Colon (tissue), 2 donors: ENCODE measurements at regions not wholly inside any gene's neighbourhood (a gene's known extent, or its start where the extent isn't known, plus 50 kb on each side); places are given as distances from the start of the nearest gene placed in this dataset.

ENCODE experiments used
- FAIRE-seq: peaks from 2 replicates; lab custom pipeline; 2012; peaks lifted over from hg19 to GRCh38; lab: Jason Lieb, UNC
- donor health status: control.
- donor health status: control.

DNA sequence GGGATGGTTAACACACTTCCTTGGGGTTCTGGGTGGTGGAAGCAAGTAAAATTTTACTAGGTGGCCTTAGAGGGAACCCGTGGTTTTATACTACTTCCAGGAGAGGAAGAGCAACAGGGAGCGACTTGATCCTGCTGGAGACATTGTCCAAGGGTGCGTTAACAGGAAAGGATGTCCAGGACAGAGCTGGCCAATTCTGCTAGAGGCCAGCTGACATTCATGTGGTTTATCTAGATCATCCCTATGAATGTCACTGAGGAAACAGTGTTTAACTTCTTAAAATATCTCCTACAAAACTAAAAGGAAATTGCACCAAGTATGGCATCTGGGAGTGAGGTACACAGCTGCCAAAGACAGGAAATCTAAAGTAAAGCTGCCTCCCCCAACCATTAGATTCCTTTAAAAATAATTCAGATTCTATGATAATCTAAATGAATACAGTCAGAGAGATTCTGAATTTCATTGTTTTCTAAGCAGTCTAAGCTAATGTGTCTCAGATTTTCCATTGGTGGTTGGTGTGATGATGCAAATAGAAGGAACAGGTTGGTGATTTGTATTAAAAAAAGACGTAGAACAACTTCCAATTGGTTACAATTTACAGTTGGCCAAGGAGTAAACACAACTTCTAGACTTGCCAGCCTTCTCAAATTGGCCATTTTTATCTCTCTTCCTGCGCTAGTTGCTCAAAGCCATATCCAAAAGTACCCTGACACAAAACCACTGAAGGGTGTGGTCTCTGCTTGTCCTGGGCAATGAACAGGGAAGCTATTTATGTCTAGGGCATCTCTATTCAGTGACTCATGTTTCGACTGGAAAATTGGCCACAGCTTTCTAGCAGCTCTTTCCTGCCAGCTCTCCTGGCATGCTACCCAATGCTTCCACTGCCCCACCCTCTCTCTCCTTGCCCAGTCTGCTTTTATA, 574.7 kb upstream of the MEF2C start:
- FAIRE-seq = no peak

GRCh38 chr5:89452081-89452480, 569.1 kb upstream of the MEF2C start:
- no peak for FAIRE-seq

GRCh38 chr5:89451263-89451662, 568.3 kb upstream of the MEF2C start:
- no peak for FAIRE-seq

GRCh38 chr5:89450149-89450538, 567.2 kb upstream of the MEF2C start:
- FAIRE-seq = no peak

GRCh38 chr5:89449392-89450148, 566.6 kb upstream of the MEF2C start:
- FAIRE-seq = peak; percentile 60

- no peak for FAIRE-seq
Observed at GRCh38 chr5:89447027-89447426, 564.0 kb upstream of the MEF2C start.

DNA sequence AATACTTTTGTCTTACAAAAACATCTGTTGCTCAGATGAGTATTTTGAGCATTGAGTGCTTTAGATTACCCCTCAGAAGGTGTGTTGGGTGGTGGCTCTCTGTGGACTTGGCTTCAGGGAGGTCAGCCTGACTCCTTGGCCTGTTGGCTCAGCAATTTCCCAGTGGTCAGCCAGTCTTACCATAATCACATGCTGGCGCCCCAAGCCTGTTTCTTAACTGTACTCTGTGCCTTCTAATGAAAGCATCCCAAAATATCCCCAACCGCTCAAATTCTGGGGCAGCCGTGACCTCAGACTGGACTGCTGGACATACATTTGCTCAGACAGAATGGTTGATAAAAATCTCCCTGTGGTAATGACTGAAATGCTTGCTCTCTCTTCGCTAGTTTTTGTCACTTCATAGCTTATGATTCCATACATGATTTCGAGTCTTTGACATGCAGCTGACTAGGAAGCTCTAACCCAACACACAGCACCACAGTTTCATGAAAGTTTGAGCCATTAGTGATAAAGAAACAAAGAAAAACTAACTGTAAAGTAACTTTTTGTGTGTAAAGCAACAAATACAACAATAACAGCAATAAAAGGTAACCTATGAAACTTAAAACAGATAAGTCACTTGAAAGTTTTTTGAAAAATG, 562.2 kb upstream of the MEF2C start:
- FAIRE-seq = no peak

DNA sequence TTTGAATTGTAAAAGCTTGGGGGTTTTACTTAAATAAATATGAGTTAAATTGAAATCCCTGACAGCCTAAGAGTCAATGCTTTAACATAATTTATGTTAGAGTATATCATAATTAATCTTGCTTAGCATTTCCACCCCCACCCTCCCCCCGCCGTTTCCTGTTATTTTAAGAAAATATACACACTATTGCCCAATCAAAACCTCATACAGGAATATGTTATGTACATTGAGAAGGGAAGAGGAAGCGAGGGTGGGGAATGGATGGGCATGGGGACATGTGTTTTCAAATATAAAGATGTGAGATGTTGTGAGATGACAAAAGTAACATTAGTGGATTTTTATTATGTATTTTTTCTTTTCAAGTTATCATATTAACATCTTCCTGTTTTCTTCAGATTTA, 561.1 kb upstream of the MEF2C start:
- no peak for FAIRE-seq

DNA sequence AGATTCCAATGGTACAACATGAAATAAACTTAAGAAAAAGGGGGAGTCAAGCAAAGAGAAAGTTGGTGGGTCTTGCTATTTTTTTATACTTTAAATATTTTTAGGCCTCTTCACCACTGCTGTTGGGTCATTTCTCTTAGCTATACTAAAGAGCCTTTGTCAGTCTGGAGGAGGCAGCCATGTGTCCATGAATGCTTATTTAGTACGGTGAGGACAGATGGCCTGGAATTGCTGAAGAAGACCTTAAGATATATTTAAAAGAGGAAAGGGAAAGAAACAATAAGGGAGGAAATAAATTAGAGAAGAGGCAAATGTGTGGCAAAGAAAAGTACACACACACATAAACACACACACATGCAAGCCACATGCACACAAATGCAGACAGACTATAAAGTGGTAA, 560.5 kb upstream of the MEF2C start:
- no peak for FAIRE-seq

DNA sequence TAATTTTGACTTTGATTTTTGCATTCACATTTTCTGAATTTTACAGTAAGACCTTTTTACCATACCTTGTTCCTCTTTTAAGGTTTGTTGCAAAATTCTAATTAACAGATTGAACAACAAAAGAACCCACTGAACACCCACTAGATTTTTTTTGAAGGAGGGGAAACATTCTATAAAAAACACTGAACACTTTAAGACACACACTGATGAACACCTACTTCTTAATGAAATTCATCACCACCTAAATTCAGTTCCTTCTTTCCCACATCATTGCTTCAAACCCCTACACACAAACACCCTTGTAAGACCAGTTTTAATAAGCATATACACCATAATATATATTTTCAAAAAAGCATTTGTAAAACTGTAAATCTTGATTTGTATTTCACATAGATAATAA, 559.0 kb upstream of the MEF2C start:
- FAIRE-seq = no peak

GRCh38 chr5:89440670-89441069, 557.7 kb upstream of the MEF2C start:
- FAIRE-seq = no peak

GRCh38 chr5:89437450-89438435, 554.8 kb upstream of the MEF2C start:
- FAIRE-seq = no peak

GRCh38 chr5:89436464-89436863, 553.5 kb upstream of the MEF2C start:
- FAIRE-seq = no peak

DNA sequence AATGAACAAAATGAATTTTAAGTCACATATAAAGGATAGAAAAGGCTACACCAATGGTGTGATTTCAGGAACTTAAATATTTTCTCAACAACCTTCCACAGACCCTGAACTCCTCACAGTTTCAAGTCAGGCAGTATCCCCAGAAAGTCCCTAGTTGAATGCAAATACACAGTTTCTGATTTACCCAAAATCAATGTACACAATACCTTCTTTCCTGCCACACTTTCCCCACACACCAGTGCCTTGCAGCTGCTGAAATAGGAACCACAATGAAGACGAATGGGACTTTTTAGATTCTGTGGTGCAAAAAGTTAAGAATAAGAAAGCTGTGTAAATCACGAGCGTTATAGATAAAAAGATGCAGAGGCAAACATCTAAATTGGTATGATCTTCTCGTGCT, 552.4 kb upstream of the MEF2C start:
- peak; percentile 45 for FAIRE-seq

DNA sequence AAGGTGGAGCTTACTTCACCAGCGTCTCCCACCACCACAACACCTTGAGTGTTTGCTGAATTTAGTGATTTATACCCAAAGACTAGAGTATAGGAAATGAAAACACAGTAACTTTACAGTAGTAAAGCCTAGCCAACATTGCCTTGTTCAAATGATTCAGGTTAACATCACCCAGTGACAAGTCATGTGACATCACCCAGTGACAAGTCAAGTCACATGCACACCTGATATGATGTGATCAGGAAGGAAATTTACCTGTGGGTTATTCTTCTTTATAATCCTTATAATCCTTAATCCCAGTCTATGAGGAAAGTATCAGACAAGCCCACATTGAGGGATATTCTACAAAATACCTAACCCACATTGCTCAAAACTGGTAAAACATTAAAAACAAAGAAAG, 545.6 kb upstream of the MEF2C start:
- no peak for FAIRE-seq

GRCh38 chr5:89425062-89425461, 542.1 kb upstream of the MEF2C start:
- FAIRE-seq = no peak

- no peak for FAIRE-seq
Observed at GRCh38 chr5:89421035-89421434, 538.1 kb upstream of the MEF2C start.

- FAIRE-seq = no peak
Observed at GRCh38 chr5:89418407-89419085, 535.6 kb upstream of the MEF2C start.

GRCh38 chr5:89417990-89418389, 535.0 kb upstream of the MEF2C start:
- no peak for FAIRE-seq

DNA sequence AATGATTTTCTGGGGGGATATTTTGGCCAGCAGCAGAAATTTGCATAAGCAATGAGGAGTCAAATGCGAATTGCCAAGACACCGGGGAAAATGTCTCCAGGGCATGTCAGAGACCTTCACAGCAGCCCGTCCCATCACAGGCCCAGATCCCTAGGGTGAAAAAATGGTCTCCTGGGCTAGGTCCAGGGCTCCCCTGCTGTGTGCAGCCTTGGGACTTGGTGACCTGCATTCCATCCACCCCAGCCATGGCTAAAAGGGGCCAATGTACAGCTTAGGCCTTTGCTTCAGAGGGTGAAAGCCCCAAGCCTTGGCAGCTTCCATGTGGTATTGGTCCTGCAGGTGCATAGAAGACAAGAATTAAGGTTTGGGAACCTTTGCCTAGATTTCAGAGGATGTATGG, 534.5 kb upstream of the MEF2C start:
- no peak for FAIRE-seq

DNA sequence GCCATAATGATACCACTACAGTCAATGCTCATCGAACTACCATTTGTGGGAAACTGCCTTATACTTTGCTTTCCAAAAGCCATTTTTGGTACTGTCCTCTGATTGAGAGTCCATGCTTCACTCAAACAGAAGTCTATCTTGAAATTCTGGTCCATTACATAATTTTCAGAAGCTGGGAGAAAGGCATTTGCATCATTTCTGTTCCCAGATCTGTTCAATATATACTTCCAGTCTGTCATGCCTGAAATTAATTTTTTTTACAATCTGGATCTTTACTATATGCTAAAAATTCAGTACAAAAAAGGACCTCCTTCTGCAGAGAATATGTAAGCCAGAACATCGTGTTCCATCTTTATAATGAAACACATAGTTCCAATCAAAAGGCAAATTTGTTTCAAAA, 528.9 kb upstream of the MEF2C start:
- FAIRE-seq = no peak
